GM18505 (cell line): ENCODE measurements at regions not wholly inside any gene's neighbourhood (a gene's known extent, or its start where the extent isn't known, plus 50 kb on each side); places are given as distances from the start of the nearest gene placed in this dataset.
"Not testable (repeated sequence)": the region's sequence is repeated elsewhere in the genome, so short reads cannot be mapped to it uniquely, and the experiment has no call there.

Source experiments
- ATAC-seq: cut with Tn5 transposase; IDR thresholded peaks from one replicate; pipeline ENCODE4 v1.9.1; 2021; ENCODE audit not compliant: unreplicated experiment
- POLR2A ChIP-seq: IDR thresholded peaks from 4 replicates; pipeline ENCODE4 v1.6.1; 2011; ENCODE audit warnings: borderline replicate concordance; ENCODE audit not compliant: insufficient read depth, insufficient read length; ENCODE audit errors: extremely low read depth

GRCh38 chr2:220574038-220574437 lies 946.6 kb downstream of the SLC4A3 start:
- no peak for ATAC-seq

GRCh38 chr2:220575963-220576362 lies 948.5 kb downstream of the SLC4A3 start:
- ATAC-seq = no peak
- TF ChIP-seq POLR2A = no peak

More at GRCh38 chr2:220574038-220574437, 946.6 kb downstream of the SLC4A3 start:
- no peak for TF ChIP-seq POLR2A

GRCh38 chr2:220579452-220579851 lies 952.0 kb downstream of the SLC4A3 start:
- no peak for ATAC-seq
- no peak for TF ChIP-seq POLR2A

- ATAC-seq = no peak
- TF ChIP-seq POLR2A = no peak
Observed at GRCh38 chr2:220580113-220580512, 952.7 kb downstream of the SLC4A3 start.

DNA sequence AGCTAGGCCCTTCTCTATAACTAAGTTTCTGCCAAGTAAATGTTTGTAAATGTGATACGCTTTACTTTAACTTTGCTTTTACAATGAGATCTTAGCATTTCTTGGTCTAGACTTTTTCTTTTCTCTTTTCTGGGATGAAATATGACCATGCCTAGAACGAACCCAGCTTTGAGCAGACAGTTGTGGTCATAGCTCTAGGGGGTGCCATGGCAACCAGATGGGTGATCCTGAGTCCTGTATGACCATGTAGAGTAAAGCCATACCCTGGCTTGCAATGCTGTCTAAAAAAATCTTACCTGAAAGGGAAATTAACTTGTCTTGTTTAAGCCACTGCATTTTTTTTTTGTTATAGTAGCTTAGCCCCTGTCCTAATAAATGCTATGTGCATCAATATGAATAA lies 956.3 kb downstream of the SLC4A3 start:
- no peak for ATAC-seq
- no peak for TF ChIP-seq POLR2A

DNA sequence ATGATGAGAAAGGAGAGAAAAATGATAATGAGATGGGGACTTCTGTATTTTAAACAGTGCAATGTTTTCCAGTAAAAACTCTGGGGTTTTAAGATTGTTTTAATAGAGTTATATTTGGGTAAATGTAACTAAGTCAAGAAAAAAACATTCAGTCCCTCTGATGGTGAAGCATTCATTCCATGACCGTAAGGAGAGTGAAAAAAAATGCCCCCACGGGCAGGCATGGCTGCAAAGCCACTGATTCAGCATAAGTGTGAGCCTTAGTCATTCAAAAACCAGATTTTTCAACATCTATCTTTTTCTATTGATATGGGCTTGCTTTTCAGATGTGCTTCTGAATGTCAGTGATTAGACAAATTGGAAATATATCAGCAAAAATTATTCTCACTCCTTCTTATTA lies 957.8 kb downstream of the SLC4A3 start:
- TF ChIP-seq POLR2A = no peak
- ATAC-seq = no peak

- no peak for TF ChIP-seq POLR2A
- ATAC-seq = no peak
Observed at GRCh38 chr2:220586980-220587530, 959.6 kb downstream of the SLC4A3 start.

DNA sequence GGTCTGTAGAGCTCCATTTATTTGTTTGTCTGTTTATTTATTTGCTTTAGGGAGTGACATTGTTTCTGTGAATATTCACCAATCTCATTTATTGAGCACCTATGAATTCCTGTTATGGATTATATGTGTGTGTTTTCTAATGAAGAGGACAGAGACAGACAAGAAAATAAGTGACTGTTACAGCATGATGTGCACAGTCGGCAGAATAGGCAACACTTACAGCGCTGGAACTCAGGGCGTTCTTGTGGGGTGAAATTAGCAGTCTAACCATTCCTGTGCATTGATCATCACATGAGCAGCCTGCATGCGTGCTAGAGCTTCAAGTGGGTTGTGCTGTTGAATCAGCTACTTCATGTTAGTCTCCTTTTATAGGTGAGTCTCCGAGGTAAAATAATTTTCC lies 960.7 kb downstream of the SLC4A3 start:
- no peak for ATAC-seq
- no peak for TF ChIP-seq POLR2A

DNA sequence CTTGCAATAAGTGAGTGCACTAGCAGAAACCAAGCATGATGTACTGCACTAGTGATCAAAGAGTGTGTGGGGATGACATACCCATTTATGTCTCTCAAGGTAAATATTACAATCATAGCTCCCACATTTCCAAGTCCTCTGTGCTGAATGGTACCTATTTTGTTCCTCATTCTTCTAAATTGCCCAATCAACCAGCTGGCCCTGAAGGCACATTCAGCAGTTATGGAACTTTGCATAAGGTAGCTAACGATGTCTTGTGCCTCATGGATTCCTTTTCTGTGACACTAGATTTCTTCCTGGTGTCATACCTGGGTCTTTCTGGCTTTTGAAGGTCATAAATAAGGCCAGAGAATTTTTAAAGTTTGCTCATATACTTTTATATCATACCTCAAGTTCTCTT lies 963.0 kb downstream of the SLC4A3 start:
- TF ChIP-seq POLR2A = no peak
- ATAC-seq = no peak

DNA sequence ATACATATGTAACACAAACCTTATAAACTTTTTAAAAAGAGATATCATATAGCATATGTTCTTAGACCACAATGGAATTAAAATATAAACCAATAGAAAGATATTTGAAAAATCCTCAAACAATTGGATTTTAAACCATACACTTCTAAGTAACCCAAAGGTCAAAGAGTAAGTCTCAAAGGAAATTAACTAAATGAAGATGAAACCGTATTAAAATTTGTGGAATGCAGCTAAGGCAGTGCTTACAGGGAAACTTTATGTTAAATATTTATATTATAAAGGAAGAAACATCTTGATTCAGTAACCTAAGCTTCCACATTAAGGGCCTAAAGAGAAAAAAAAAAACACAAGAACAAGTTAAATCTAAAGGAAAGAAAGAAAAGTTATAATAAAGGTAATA lies 966.1 kb downstream of the SLC4A3 start:
- ATAC-seq = no peak
- no peak for TF ChIP-seq POLR2A

DNA sequence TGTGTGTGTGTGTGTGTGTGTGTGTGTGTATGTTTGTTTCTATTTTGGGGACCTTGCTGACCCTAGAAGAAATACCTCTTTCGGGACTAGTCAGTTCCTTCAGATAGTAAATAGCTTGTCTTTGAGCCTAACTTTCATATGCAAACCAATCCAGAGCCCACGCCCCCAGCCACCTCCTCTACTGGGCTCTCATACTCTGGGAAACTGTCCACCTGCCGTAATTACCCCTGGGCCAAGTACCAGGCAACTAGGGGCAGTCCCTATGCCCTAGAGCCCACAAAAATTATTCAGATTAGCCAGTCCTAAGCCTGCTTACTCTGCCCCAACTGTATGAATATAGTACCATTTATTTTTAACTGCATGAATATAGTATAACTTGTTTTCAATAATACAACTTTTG lies 970.4 kb downstream of the EPHA4 start:
- TF ChIP-seq POLR2A = no peak
- no peak for ATAC-seq

GRCh38 chr2:220613004-220613403 lies 959.1 kb downstream of the EPHA4 start:
- not testable (repeated sequence) for ATAC-seq

GRCh38 chr2:220614064-220614463 lies 958.0 kb downstream of the EPHA4 start:
- no peak for TF ChIP-seq POLR2A
- ATAC-seq = no peak

DNA sequence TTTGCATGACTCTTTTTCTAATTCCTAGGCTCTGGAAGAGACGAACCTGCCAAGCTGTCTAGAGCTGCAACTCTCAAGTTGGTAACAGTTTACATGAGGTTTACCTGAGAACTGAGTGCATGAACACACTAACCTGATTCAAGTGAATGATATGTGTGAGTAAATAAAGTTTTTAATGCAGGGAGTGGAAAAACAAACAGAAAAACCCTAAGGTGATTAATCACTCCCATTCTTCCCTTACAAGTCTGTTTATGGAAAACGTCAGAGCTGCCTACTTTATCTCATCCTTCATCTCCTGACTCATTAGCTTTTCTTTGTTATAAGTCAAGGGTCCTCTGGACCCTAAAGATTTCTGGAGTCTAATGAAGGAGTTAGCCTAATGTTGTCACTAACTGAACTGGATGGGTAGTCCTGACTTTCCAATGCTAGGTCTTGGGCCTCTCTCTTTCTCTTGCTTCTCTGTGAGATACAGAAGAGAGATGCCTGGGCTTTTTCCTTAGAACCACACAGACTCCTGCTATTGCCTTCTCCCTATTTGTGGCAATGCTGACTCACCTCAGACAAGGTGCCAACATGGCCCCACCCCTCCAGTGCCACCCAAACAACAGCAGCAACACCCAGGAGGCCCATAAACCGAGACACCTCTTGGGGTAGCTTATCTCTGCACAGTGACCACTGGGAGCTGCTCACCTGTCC lies 952.4 kb downstream of the EPHA4 start:
- no peak for ATAC-seq
- TF ChIP-seq POLR2A = no peak

DNA sequence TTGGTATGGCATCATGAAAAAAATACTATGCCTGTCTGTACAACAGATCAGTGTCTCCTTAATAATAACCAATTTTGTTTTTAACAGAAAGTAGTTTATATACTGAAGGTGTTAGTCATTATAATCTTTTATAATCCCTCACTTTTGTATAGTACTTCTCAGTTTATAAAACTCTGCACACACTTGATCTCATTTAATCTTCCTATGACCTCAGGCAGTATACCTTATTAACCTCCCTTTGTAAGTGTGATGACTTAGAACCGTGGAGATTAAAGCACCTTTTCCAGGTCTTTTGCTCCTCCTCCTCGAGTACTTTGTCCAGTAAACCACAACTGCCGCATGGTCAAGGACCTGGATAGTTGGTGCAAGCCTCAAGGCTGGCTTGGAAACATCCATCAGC lies 945.5 kb downstream of the EPHA4 start:
- no peak for TF ChIP-seq POLR2A

More for the DNA sequence above, 945.5 kb downstream of the EPHA4 start:
- ATAC-seq = no peak
